ENCODE measurements at regions not wholly inside any gene's neighbourhood (a gene's known extent, or its start where the extent isn't known, plus 50 kb on each side); places are given as distances from the start of the nearest gene placed in this dataset.

DNA sequence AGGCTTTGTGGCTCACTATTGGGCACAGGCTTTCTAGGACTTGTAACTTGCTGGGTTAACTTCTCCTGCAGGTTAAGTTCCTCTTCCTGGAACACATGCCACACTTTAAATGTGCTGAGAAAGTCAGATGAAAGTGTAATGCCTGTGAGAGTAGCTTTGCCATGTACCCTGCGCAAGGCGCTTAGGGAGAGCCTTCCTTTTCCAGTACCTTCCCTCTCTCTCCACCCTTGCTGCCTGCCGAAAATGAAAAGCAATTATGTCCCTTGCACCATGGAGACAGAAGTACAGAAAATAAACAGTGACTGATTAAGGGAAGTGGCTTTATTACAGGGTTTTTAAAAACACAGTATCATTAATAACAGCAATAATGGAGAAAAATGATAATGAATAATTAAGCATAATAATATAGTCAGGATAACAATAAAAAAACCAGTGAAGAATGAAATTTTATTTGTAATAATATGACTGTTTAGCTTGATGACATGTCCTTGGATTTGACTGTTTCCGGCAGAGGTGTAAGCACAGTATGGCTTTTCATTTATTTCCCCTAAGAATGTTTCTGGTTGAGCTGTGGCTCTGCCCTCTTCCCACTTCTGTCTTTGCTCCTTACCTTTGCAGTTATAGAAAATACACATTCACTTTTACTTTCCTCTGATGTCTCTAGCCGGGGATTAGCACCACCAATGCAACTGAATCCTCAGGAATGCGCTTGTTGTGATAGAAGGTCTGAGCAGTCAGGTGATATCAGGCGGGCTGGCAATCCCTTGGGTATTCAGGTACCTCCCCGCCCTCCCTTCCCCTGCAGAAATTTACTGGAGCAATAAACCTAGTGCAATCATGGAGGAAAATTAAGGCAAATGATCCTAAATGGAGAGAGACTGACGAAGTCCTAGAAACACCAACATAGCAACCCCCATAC lies 472.3 kb upstream of the CITED2 start:
- DNase-seq (ENCODE audit: low spot score) = no peak
- intact Hi-C loops (cut with DNase I) = no loop called here

DNA sequence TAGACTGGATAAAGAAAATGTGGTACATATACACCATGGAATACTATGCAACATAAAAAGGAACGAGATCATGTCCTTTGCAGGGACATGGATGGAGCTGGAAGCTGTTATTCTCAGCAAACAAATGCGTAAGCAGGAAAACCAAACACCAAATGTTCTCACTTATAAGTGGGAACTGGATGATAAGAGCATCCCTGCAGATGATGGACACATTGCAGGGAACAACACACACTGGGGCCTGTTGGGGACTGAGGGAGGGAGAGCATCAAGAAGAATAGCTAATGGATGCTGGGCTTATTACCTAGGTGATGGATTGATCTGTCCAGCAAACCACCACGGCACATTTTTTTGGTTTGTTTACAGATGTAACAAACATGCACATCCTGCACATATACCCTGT lies 470.5 kb upstream of the CITED2 start:
- intact Hi-C loops (cut with DNase I) = no loop called here
- no peak for DNase-seq (ENCODE audit: low spot score)

DNA sequence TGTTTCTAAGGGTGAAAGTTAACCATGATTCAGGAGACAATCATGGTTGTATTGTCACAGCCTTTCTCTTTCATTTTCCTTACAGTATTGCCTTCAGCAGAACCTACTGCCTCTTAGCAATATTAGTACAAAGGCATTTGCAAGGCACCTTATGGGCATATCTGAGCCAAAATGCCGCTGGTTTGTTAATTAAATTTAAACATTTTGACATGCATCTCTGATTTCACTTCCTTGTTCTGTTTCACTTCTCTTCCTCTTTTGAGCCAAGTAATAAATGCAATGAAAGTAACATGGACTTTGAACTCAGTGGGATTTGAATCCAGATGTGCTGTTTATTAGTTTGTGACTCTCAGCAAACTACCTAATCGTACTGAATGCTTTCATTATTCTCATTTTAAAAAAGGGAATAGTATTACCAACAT lies 467.4 kb upstream of the CITED2 start:
- no peak for DNase-seq (ENCODE audit: low spot score)
- intact Hi-C loops (cut with DNase I) = no loop called here

DNA sequence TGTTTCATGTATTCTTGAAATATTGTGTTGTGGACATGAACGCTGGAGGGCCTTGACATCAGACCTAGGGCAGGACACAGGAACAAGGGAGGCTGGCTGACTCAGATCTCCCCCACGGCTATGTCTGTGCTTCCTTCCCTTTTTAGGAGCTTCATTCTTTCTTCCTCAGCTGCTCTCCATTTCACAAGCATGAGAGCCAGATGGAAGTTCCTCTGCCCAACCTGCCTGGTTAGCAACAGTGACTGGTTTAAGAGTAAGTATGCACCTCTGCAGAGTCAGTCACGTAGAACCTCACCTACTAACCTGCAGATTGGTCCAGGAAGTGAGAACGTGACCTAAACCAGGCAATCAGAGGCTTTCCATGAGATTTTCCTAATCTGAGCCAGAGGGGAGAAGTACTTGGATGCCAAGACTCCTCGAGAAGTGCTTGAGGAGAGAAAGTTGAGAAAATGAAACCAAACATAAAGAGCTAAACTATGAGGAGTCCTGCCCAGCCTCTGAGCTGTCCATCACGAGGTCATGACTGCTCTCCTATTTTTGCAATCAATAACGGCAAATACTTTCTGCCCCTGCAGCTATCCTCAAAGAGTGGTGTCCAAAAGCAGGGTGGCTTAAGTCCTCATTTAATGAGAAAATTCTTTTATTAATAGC lies 465.2 kb upstream of the CITED2 start:
- intact Hi-C loops (cut with DNase I) = no loop called here
- peak; percentile 83 for DNase-seq (ENCODE audit: low spot score)

DNA sequence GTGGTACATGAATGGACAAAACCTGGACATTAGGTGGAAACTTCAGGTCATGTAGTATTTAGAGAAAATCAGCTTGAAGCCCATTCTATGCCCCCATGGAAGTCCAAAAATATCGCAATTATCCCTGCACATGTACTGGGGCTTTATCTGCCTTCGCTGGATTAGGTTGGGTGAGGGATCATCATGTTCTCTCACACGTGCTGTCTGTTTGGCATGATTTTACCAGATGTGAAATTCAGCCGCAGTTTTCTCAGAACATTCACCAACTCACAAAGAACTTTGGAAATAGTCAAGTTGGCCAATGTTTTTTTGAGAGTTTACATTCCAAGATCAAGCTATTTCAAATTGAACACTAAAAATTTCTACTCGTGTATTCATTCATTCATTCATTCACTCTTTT lies 459.8 kb upstream of the CITED2 start:
- DNase-seq (ENCODE audit: low spot score) = no peak
- intact Hi-C loops (cut with DNase I) = no loop called here

DNA sequence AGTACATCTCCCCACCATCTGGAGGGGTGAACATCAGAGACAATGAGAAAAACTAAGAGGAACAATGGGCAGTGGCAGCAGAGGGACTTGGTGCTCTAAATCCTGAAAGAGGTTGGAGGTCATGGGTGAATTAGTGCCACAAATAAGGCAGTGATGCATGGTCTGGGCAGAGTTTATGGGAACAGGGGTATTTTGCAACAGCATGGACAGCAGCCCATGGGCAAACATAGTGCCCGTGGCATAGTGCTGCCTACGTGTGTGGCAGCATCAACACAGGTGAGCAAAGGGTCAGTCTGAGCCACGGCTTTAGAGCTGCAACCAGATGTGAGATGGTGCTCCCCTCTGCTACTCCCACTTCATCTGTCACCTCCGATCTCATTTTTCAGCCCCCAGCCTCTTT lies 459.1 kb upstream of the CITED2 start:
- intact Hi-C loops (cut with DNase I) = no loop called here

GRCh38 chr6:139832493-139833305 lies 458.3 kb upstream of the CITED2 start:
- intact Hi-C loops (cut with DNase I) = no loop called here
- no peak for DNase-seq (ENCODE audit: low spot score)

More for the DNA sequence above, 459.1 kb upstream of the CITED2 start:
- DNase-seq (ENCODE audit: low spot score) = no peak

DNA sequence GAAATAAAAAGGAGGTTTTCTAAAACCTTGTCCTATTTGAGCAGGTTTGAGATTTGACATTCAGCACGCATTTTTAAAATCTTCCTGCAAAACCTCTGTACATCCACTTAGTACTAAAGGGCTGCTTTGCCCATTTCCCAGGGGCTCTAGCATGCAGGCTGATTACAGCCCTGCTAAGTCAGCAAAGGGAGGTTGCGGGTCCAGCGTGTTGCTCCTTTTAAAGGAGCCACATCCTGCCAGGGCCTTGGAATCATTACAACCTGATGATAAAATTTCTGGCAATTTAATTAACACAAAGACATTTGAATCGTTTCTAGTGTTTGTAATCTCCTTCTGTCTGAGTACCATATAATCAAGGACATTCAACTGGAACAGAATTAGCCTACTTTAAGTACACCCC lies 455.1 kb upstream of the CITED2 start:
- DNase-seq (ENCODE audit: low spot score) = no peak

GRCh38 chr6:139828751-139829519 lies 454.5 kb upstream of the CITED2 start:
- no peak for DNase-seq (ENCODE audit: low spot score)
- intact Hi-C loops (cut with DNase I) = no loop called here

More for the DNA sequence above, 455.1 kb upstream of the CITED2 start:
- intact Hi-C loops (cut with DNase I) = no loop called here

- intact Hi-C loops (cut with DNase I) = no loop called here
- no peak for DNase-seq (ENCODE audit: low spot score)
These were observed 451.5 kb upstream of the CITED2 start for GRCh38 chr6:139825935-139826374.

DNA sequence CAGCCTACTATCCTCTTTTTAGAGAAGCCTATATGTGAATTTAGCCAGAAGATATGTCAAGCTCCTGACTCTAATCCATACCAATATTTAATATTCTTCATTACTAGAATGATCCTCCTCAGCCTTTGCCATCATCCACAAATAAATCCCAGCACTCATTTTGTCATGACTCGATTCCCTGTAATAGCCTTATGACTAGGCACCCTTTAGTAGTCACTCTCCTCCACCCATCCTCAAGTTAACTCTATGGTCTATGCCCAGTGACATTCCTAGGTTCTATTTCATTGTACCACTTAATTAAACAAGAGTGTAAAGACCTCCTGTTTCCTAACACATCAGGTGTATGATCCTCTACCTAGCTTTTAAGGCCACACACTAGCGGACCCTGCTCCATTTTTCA lies 450.4 kb upstream of the CITED2 start:
- intact Hi-C loops (cut with DNase I) = no loop called here
- DNase-seq (ENCODE audit: low spot score) = no peak

DNA sequence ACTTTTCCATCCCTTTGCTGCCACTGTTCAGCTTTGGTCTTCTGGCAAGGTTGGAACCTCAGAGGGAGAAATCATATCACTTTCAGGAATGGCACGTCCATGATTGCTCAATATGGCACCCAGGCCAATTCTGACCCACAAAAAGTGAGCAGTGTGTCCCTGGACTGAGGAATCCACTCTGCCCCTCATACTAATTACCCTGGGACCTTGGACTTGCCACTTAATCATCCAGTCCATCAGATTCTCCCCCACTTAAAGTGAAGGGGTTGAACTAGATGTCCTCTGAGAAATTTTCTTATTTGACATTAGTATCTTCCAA lies 449.3 kb upstream of the CITED2 start:
- intact Hi-C loops (cut with DNase I) = no loop called here
- DNase-seq (ENCODE audit: low spot score) = no peak

GRCh38 chr6:139823099-139823807 lies 448.8 kb upstream of the CITED2 start:
- intact Hi-C loops (cut with DNase I) = no loop called here
- no peak for DNase-seq (ENCODE audit: low spot score)

GRCh38 chr6:139821676-139822223 lies 447.3 kb upstream of the CITED2 start:
- no peak for DNase-seq (ENCODE audit: low spot score)
- intact Hi-C loops (cut with DNase I) = no loop called here

- intact Hi-C loops (cut with DNase I) = no loop called here
- no peak for DNase-seq (ENCODE audit: low spot score)
These were observed 445.8 kb upstream of the CITED2 start for GRCh38 chr6:139820210-139820609.

DNA sequence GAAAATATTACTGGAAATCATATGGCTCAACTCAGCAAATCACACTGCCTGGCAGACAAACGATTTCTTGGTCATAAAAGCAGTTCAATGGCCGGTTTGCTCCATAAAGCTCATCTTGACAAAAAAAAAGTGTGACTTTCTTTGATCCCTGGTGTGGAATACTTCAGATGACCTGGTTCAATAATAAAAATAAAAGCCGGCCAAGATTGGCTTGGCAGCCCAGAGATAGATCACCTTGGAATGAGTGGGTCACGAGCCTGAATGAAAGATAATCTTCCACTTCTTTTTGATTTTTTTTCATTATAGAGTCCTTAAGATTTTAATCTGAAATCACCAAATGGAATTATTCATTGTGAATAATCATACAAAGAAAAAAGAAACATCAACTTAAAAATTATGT lies 445.3 kb upstream of the CITED2 start:
- DNase-seq (ENCODE audit: low spot score) = no peak
- intact Hi-C loops (cut with DNase I) = no loop called here

- intact Hi-C loops (cut with DNase I) = no loop called here
- no peak for DNase-seq (ENCODE audit: low spot score)
These were observed 438.5 kb upstream of the CITED2 start for GRCh38 chr6:139812939-139813338.

DNA sequence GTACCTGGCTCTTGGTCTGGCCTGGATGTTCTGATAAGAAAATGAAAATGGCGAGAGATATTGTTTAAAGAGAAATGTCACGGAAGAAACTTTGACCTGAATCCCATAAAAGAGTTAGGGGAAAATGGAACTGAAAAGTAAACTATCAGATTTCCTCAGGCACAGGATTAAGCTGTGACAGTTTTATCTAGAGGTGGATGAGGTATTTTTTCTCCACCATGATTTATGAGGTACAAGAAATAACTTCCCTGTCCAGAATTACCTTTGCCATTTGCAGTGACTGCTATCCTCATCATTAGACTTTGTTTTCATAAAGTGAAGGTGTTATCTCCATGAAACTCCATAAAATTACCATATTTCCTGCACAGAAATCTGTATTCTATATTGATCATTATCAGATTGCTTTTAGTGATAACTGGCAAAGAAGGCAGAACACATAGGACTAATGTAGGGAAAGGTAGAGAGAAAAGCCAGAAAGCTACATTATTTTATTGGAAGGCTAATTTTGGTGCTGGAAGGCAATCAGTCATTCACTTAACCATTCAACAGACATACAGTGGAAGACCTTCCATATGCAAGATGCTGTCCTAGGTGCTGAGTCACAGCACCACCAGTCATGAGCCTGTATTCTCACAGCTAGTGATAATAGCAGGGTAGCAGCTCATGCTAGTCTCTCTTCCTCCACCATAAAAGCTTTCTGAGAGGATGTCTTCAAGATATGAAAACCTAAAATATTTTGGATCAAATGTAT lies 427.3 kb upstream of the CITED2 start:
- intact Hi-C loops (cut with DNase I) = no loop called here
- no peak for DNase-seq (ENCODE audit: low spot score)
